SW 1271 (cell line): ENCODE measurements at regions not wholly inside any gene's neighbourhood (a gene's known extent, or its start where the extent isn't known, plus 50 kb on each side); places are given as distances from the start of the nearest gene placed in this dataset.
"Not testable (repeated sequence)": the region's sequence is repeated elsewhere in the genome, so short reads cannot be mapped to it uniquely, and the experiment has no call there.

Experiments
- DNase-seq, 2 experiments: peaks; one replicate each; lab custom pipeline; 2025; lab: John Stamatoyannopoulos, UW

DNA sequence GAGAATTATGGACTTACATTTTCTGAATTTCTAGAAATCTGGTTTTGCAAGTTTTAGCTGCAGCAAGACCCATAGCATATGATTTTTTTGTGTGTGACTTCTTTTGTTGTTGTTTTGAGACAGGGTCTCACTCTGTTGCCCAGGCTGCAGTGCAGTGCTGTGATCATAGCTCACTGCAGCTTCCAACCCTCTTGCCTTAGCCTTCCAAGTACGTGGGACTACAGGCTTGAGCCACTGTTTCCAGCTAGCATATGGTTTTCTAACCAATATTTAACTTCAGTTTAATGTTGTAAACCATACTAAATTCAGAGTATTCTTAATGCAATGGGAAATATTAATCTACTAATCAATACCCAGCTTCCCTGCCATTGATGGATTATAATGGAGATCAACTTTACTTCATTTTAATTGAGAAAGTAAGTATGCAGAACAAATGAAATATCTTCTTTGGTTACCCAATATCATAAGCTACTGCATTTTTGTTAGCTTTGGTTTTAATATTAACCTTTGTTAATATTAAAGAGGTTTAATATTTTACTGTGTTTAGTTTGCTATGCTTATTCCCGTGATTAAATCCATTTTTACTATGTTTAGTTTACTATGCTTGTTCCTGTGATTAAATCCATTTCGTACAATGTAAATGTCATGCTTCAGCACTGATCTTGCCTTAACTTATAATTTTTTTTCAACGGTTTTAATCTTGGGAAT lies 273.4 kb upstream of the TMEFF2 start:
- DNase-seq, result no peak

- DNase-seq, result no peak
Observed at GRCh38 chr2:192465141-192465540, 270.4 kb upstream of the TMEFF2 start.

DNA sequence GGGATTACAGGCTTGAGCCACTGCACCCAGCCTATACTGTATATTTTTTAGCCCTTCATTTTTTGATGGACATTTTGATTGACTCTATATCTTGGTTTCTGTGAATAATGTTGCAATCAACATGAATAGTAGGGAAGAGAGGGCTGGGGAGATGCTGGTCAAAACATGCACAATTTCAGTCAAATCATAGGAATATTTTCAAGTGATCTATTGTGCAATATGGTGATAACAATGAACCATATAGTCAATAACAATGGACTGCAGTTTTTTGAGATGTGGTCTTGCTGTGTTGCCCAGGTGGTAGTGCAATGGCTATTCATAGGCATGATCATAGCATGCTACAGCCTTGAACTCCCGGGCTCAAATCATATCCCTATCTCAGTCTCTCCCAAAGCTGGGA lies 264.7 kb upstream of the TMEFF2 start:
- no peak for DNase-seq

GRCh38 chr2:192448881-192449280 lies 254.1 kb upstream of the TMEFF2 start:
- DNase-seq, result no peak

DNA sequence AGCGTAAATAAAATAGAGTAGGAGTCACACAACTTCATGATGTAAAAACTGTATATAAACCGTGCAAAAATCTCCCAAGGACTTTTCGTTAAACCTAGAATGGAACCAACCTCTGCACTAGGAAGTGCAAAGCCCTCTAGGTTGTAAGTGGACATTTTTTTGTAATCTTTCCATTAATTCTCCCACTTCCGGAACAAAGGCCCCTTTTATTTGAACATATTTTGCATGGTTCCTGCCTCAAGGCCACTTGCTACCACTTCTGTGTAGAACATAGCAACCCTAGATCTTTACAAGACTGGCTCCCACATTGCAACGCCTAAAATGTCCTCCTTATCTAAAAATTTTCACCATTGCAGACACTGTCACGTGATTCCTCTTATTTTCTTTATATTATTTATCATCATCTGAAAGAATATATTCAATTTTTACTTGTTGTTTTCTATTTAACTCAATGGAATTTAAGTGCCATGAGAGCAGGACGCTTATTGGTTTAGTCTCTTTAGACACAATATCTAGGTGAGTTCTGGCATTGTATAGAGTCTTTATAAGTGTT lies 249.6 kb upstream of the TMEFF2 start:
- no peak for DNase-seq

GRCh38 chr2:192443831-192444230 lies 249.1 kb upstream of the TMEFF2 start:
- no peak for DNase-seq

- DNase-seq, result no peak
Observed at GRCh38 chr2:192438239-192438638, 243.5 kb upstream of the TMEFF2 start.

- DNase-seq, result no peak
Observed at GRCh38 chr2:192437653-192438052, 242.9 kb upstream of the TMEFF2 start.

DNA sequence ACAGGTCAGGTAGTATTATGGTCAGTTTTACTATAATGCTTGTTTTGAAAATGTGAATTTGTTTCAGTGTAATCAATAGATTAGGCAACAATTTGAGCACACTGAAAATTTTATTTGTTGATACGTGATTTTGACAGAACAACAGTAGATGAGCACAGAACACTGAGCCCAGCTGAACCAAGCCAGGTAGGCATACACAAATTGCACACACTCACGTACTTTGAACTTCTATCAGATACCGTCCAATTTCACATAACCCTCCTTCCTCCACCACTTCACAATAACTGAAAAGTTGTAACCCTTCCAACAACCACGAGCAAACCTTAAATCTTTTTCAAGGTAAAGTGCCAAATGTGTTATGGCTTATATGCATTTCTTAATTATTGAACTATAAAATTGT lies 229.5 kb upstream of the TMEFF2 start:
- no peak for DNase-seq

DNA sequence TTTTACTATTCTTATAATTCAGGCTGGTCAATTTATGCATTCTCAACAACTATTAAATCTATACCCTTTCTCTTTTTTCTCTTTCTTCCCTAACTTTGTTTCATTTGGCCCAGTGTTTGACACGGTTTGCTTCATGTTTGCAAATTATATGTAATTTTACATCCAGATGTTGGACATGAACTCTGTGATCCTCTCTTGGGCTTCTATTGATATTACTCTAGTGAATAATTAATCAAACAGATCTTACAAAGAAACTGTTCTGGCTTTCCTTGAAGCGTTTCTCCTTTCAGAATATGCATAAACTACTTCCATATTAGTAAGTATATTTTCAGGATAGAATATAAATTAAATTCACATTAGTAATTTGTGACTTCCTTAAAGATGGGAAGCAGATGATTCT lies 225.1 kb upstream of the TMEFF2 start:
- DNase-seq, result no peak

- DNase-seq, result no peak
Observed at GRCh38 chr2:192416060-192416459, 221.3 kb upstream of the TMEFF2 start.

DNA sequence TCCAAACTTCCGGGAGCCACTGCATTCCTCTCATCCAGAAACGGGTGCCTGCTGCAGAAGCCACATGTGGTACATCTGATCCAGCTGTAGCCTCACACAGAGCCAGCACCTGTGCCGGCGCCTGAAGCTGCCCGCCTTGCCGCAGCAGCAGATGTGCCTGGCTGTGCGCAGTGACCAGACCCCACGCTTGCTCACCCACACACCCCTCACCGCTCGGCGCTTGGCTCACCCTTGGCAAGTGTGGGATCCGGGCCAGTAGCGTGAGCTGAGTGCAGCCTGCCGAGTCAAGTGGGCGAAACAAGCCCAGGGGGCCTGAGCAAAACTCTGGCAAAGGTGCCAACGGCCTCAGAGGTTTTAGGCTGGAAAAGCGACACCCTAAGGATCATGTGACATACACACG lies 220.1 kb upstream of the TMEFF2 start:
- no peak for DNase-seq

- no peak for DNase-seq
Observed at GRCh38 chr2:192413812-192414681, 219.3 kb upstream of the TMEFF2 start.

DNA sequence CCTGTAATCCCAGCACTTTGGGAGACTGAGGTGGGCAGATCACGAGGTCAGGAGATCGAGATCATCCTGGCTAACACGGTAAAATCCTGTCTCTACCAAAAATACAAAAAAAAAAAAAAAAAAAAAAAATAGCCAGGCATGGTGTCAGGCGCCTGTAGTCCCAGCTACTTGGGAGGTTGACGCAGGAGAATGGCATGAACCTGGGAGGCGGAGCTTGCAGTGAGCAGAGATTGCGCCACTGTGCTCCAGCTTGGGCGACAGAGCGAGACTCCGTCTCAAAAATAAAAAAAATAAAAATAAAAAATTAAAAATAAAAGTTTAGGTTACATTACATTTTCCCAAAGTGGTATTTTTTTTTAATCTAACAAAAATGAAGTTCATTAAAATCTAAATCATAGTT lies 218.1 kb upstream of the TMEFF2 start:
- not testable (repeated sequence) for DNase-seq

GRCh38 chr2:192412394-192412793 lies 217.7 kb upstream of the TMEFF2 start:
- DNase-seq, result no peak

- no peak for DNase-seq
Observed at GRCh38 chr2:192411755-192412154, 217.0 kb upstream of the TMEFF2 start.

DNA sequence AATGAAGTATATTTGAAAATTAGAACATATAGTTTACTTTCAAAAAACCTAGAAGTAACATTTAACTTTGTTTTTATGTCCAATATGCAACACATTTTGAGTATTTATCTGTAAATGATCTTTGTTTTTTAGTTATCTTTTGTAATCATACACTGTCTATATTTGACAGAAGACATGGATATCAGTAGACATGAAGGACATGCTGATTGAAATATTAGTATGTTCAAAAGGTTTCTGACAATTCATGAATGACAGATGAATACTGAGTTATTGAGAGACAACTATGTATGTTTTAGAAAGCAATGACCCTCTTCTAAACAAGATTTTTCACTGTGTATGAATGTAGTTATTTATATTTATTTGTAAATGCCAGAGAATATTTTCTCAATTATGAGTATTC lies 215.6 kb upstream of the TMEFF2 start:
- DNase-seq, result no peak

DNA sequence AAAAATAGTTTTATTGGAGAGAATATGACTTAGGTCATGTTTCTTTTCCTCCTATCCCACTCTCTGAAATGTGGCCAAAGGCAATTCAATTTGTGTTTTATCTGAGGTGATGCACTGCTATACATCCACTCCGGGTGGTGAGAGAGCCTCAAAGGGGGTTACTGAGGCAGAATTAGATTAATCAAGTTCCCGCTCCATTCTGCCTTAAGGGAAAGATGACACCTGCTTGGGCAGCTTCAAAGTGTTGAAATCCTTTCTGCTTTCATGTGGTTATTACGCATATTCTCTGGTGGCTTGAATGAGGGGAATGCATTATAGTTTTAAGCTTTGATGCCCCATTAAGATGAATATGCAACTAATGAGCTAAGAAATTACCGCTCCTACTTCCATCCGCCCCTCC lies 213.0 kb upstream of the TMEFF2 start:
- DNase-seq, result no peak

DNA sequence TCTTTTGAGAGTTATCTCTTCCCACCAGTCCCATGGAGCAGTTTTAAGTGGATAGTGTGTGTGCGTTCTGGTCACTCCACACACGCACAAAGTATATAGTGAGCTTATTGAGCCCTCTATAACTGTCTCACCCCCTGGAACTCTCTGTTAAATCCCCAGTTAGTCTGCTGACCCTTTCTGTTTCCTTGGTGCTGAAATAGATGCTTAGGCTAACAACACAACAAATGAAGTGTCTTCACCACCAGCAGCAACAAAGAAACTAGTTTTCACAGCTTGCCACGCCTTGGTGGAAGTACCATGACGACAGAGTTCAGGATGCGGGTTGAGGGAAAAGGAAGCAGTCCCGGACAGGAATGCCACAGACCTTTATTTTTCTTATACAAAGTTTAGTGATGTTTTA lies 203.5 kb upstream of the TMEFF2 start:
- DNase-seq, result no peak

- no peak for DNase-seq
Observed at GRCh38 chr2:192394605-192395004, 199.9 kb upstream of the TMEFF2 start.

DNA sequence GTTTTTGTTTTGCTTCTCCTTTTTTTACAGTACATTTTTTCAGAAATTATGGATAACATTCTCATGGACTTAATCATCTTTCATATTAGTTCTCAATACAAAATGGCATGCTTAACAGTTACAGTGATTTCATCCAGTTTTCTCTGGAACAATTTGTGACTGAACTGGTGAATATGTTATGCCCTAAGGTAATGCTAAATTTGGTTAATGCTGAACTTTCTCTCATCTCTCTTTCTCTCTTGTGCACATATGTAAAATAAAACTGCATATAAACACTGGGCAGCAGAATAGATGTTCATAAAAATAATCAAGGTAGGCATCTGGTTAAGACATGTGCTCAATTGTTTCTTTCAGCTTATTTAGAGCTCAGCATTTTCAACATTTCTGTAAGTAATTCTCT lies 196.3 kb upstream of the TMEFF2 start:
- no peak for DNase-seq

- no peak for DNase-seq
Observed at GRCh38 chr2:192390401-192390800, 195.7 kb upstream of the TMEFF2 start.

GRCh38 chr2:192384191-192384590 lies 189.5 kb upstream of the TMEFF2 start:
- not testable (repeated sequence) for DNase-seq
